DND-41 (cell line): ENCODE measurements at regions not wholly inside any gene's neighbourhood (a gene's known extent, or its start where the extent isn't known, plus 50 kb on each side); places are given as distances from the start of the nearest gene placed in this dataset.

Experiments
- ATAC-seq: fragments of 200-7000 bp; cut with Tn5 transposase; 3 replicates; pipeline ENCODE4 v1.9.1; 2021; ENCODE audit warnings: low read depth; ENCODE audit not compliant: insufficient read depth
- DNase-seq: peaks from one replicate; pipeline ENCODE4 v3.0.0-alpha.2; 2020
- H2AFZ ChIP-seq: 2 replicates; pipeline ENCODE4 v1.6.0; 2012; ENCODE audit warnings: low read depth, low read length
- H3K27ac ChIP-seq: 2 replicates; pipeline ENCODE4 v1.5.1; 2012; ENCODE audit warnings: low read length, inconsistent platforms
- H3K27me3 ChIP-seq: fragments of 200-600 bp; sonication (generic); 2 replicates; pipeline ENCODE4 v1.6.0; 2012; ENCODE audit warnings: low read length, mild to moderate bottlenecking, inconsistent platforms; ENCODE audit not compliant: insufficient read depth, poor library complexity
- H3K36me3 ChIP-seq: 2 replicates; pipeline ENCODE4 v1.5.1; 2012; ENCODE audit warnings: low read length, inconsistent platforms; ENCODE audit not compliant: insufficient read depth
- H3K4me1 ChIP-seq: 2 replicates; pipeline ENCODE4 v1.5.1; 2012; ENCODE audit warnings: mild to moderate bottlenecking, low read length; ENCODE audit not compliant: insufficient read depth
- H3K4me2 ChIP-seq: 2 replicates; pipeline ENCODE4 v1.6.0; 2012; ENCODE audit warnings: mild to moderate bottlenecking, moderate library complexity, low read length, inconsistent platforms; ENCODE audit not compliant: insufficient read depth
- H3K4me3 ChIP-seq, 2 experiments: fragments of 200-600 bp in 1 of 2; shearing (Covaris generic) in 1 of 2; 2 replicates each; pipeline ENCODE4 v1.5.1; 2012 to 2016; ENCODE audit warnings: inconsistent platforms in 2 of 2, low read length in 2 of 2, mild to moderate bottlenecking in 2 of 2, low read depth in 1 of 2, moderate library complexity in 1 of 2
- H3K79me2 ChIP-seq: 2 replicates; pipeline ENCODE4 v1.6.0; 2012; ENCODE audit warnings: low read length, inconsistent platforms; ENCODE audit not compliant: insufficient read depth
- H3K9ac ChIP-seq: 2 replicates; pipeline ENCODE4 v1.6.0; 2012; ENCODE audit warnings: low read depth, mild to moderate bottlenecking, inconsistent platforms, low read length, moderate library complexity
- H3K9me3 ChIP-seq: 2 replicates; pipeline ENCODE4 v1.5.1; 2012; ENCODE audit warnings: low read length, moderate library complexity, mild to moderate bottlenecking, inconsistent platforms; ENCODE audit not compliant: insufficient read depth, severe bottlenecking
- H4K20me1 ChIP-seq: 2 replicates; pipeline ENCODE4 v1.6.0; 2012; ENCODE audit warnings: low read length; ENCODE audit not compliant: insufficient read depth
- CTCF ChIP-seq: IDR thresholded peaks from 2 replicates; pipeline ENCODE4 v1.5.1; 2012; ENCODE audit warnings: borderline replicate concordance, low read length, moderate library complexity, mild to moderate bottlenecking; ENCODE audit not compliant: poor library complexity, severe bottlenecking; ENCODE audit errors: extremely low read depth
- EZH2 ChIP-seq: IDR thresholded peaks from 3 replicates; pipeline ENCODE4 v1.6.1; 2012; ENCODE audit warnings: borderline replicate concordance, low read depth, mild to moderate bottlenecking, moderate library complexity, low read length, inconsistent platforms; ENCODE audit not compliant: severe bottlenecking

- H3K27me3 ChIP-seq: no peaks in the 10 kb centered on the region
- no peak overlapping the region for H2AFZ ChIP-seq
- no peaks in the 10 kb centered on the region for H3K9me3 ChIP-seq
- no peak overlapping the region for H3K9ac ChIP-seq
- H3K36me3 ChIP-seq: no peaks in the 10 kb centered on the region
- no peak overlapping the region for H3K27ac ChIP-seq
- no peak for TF ChIP-seq EZH2
- TF ChIP-seq CTCF: no peak
- no peaks in the 10 kb centered on the region for H4K20me1 ChIP-seq
- H3K79me2 ChIP-seq: no peaks in the 10 kb centered on the region
- no peak overlapping the region for H3K4me3 ChIP-seq
- DNase-seq (no peak), ATAC-seq (no peak)
- H3K4me2 ChIP-seq: no peak overlapping the region
- H3K4me1 ChIP-seq: no peaks in the 10 kb centered on the region
These were observed 677.5 kb upstream of the TSPY4 start for GRCh38 chrY:8659721-8660120.

GRCh38 chrY:8673896-8674295 lies 663.4 kb upstream of the TSPY4 start:
- no peak for TF ChIP-seq EZH2
- TF ChIP-seq CTCF: no peak
- Histone ChIP-seq H3K27me3 (no peaks in the 10 kb centered on the region), H3K36me3 (no peaks in the 10 kb centered on the region), H3K9me3 (no peaks in the 10 kb centered on the region), H3K4me3 (no peak overlapping the region), H2AFZ (no peak overlapping the region), H3K79me2 (no peaks in the 10 kb centered on the region), H3K4me1 (no peaks in the 10 kb centered on the region), H4K20me1 (no peaks in the 10 kb centered on the region), H3K27ac (no peak overlapping the region), H3K9ac (no peak overlapping the region), H3K4me2 (no peak overlapping the region)
- no peak for DNase-seq
- ATAC-seq: no peak

GRCh38 chrY:8677336-8677935 lies 659.8 kb upstream of the TSPY4 start:
- H3K4me3 ChIP-seq: no peak overlapping the region
- no peaks in the 10 kb centered on the region for H4K20me1 ChIP-seq

More at GRCh38 chrY:8677336-8677935, 659.8 kb upstream of the TSPY4 start:
- Histone ChIP-seq H3K27ac (no peak overlapping the region), H3K9me3 (no peaks in the 10 kb centered on the region), H3K36me3 (no peaks in the 10 kb centered on the region), H3K27me3 (no peaks in the 10 kb centered on the region), H3K4me1 (no peaks in the 10 kb centered on the region), H3K79me2 (no peaks in the 10 kb centered on the region), H3K4me2 (no peak overlapping the region), H3K9ac (no peak overlapping the region), H2AFZ (no peak overlapping the region)
- no peak for TF ChIP-seq CTCF
- TF ChIP-seq EZH2: no peak
- DNase-seq (no peak), ATAC-seq (no peak)
